Heart right ventricle (tissue), 16 donors: ENCODE measurements at regions not wholly inside any gene's neighbourhood (a gene's known extent, or its start where the extent isn't known, plus 50 kb on each side); places are given as distances from the start of the nearest gene placed in this dataset.

Source experiments
- ATAC-seq, 8 donors: fragments of 200-7000 bp; cut with Tn5 transposase; one replicate each; pipeline ENCODE4 v1.9.1; 2020; ENCODE audit warnings: mild to moderate bottlenecking in 8 of 8, moderate library complexity in 8 of 8, moderate number of reproducible peaks in 1 of 8
- DNase-seq, 2 donors: peaks; one replicate each; pipeline ENCODE4 v3.0.0-alpha.2; 2020
- H3K27ac ChIP-seq, 10 donors: fragments of 200-600 bp; sonication (generic) in 2 of 10; one replicate each; pipeline versions ENCODE4 v1.5.0 to v1.8.0; 2020 to 2022; ENCODE audit warnings: mild to moderate bottlenecking in 3 of 10
- H3K27me3 ChIP-seq, 7 donors: fragments of 200-600 bp; one replicate each; pipeline ENCODE4 v1.8.0; 2021 to 2022; ENCODE audit warnings: mild to moderate bottlenecking in 2 of 7
- H3K36me3 ChIP-seq, 9 donors: fragments of 200-600 bp; sonication (generic) in 1 of 9; one replicate each; pipeline versions ENCODE4 v1.5.0 to v1.8.0; 2020 to 2022; ENCODE audit warnings: mild to moderate bottlenecking in 2 of 9
- H3K4me1 ChIP-seq, 9 donors: fragments of 200-600 bp; sonication (generic) in 1 of 9; one replicate each; pipeline versions ENCODE4 v1.5.0 to v1.8.0; 2020 to 2022; ENCODE audit warnings: mild to moderate bottlenecking in 4 of 9
- H3K4me3 ChIP-seq, 10 donors: fragments of 200-600 bp; sonication (generic) in 2 of 10; one replicate each; pipeline versions ENCODE4 v1.5.0 to v1.8.0; 2020 to 2022; ENCODE audit warnings: mild to moderate bottlenecking in 7 of 10, moderate library complexity in 2 of 10
- H3K9me3 ChIP-seq, 11 donors: fragments of 200-600 bp in 10 of 11; sonication (generic) in 2 of 11; one replicate each; pipeline versions ENCODE4 v1.5.0 to v1.8.0; 2013 to 2022; ENCODE audit warnings: mild to moderate bottlenecking in 2 of 11, control low read depth in 1 of 11, moderate library complexity in 1 of 11
- CTCF ChIP-seq, 9 donors: fragments of 200-600 bp; sonication (generic) in 2 of 9; IDR thresholded peaks; one replicate each; pipeline versions ENCODE4 v1.5.0 to v1.8.0; 2021 to 2022; ENCODE audit warnings: antibody characterized with exemption in 9 of 9, mild to moderate bottlenecking in 5 of 9, moderate library complexity in 1 of 9
- WGBS, 2 donors: extraction: QIAGEN DNeasy Blood & Tissue Kit; methylation state at CpG; one replicate each; pipeline ENCODE4 v1.1.7; 2013; ENCODE audit warnings: inconsistent platforms in 1 of 2; 5-methylcytosine and 5-hydroxymethylcytosine counted together
- intact Hi-C, 10 donors: fragments of 100-400 bp; cut with DNase I; formaldehyde crosslinking; loops; one replicate each; pipeline versions ENCODE4 v1.11.1 to v1.14.2; 2022
- donor health status: Arrhythmogenic right ventricular cardiomyopathy.
- donor health status: ischemic (EF 13 %, LVEDD 7.1; RV severe dilation, severe dysfunction).
- donor health status: healthy with polysubstance abuse.
- donor health status: DM: no; HTN: yes; CAD: no.
- donor health status: DM: no; HTN: no; CAD: no.
- donor health status: ischemic (EF 25% LVEDD 6.9; RV normal size, moderate dysfunction).
- donor health status: ischemic (EF 25% LVEDD 5.7; RV mildly dilated, moderate dysfunction).
- donor health status: healthy.
- donor health status: DM: yes; HTN: yes; CAD: no.
- donor health status: Ischemic cardiomyopathy.
- donor health status: ischemic (EF 35%, LVEDD 5.7; RV mildly dilated, moderate dysfunction).
- donor health status: nonischemic (EF 11% LVEDD 7.7; RV severe dilation, severe dysfunction).
- donor health status: DM: yes; HTN: yes; CAD: no.
- donor health status: PGD.
- donor health status: ischemic (EF 29% LVEDD 5.4; RV normal size, mild dysfunction).
- donor health status: nonischemic (EF 23%, LVEDD 6.1; RV moderate dilation, normal function).

GRCh38 chr15:95429345-95429744 lies 901.2 kb upstream of the NR2F2 start:
- Histone ChIP-seq H3K4me1 (peaks cover 0 to 4% (median 0%) of the 10 kb centered on the region in 9 donors), H3K36me3 (no peaks in the 10 kb centered on the region), H3K9me3 (peaks cover 0 to 18% (median 3%) of the 10 kb centered on the region in 11 donors), H3K27me3 (no peaks in the 10 kb centered on the region), H3K27ac (no peak overlapping the region), H3K4me3 (no peak overlapping the region)
- intact Hi-C loops = no loop called here
- ATAC-seq (no peak), DNase-seq (no peak)
- no peak for TF ChIP-seq CTCF (IDR thresholded peaks at IDR 0.05)
- 58 to 72% methylated on average over 4 of the region's 4 CpGs for WGBS, 2 donors

- TF ChIP-seq CTCF (IDR thresholded peaks at IDR 0.05) = no peak
- intact Hi-C loops = no loop called here
- WGBS, 2 donors = 95 to 96% methylated on average over 1 of the region's 1 CpG
- H3K27me3 ChIP-seq = no peaks in the 10 kb centered on the region
- H3K4me1 ChIP-seq = peaks cover 0 to 4% (median 0%) of the 10 kb centered on the region in 9 donors
- no peak for ATAC-seq
- H3K36me3 ChIP-seq = no peaks in the 10 kb centered on the region
- no peak for DNase-seq
- H3K27ac ChIP-seq = no peak overlapping the region
- no peak overlapping the region for H3K4me3 ChIP-seq
- peaks cover 0 to 11% (median 3%) of the 10 kb centered on the region in 11 donors for H3K9me3 ChIP-seq
Observed at GRCh38 chr15:95431518-95431917, 899.0 kb upstream of the NR2F2 start.

- Histone ChIP-seq H3K36me3 (no peaks in the 10 kb centered on the region), H3K9me3 (no peaks in the 10 kb centered on the region), H3K27me3 (no peaks in the 10 kb centered on the region), H3K27ac (no peak overlapping the region), H3K4me1 (peaks cover 0 to 4% (median 0%) of the 10 kb centered on the region in 9 donors), H3K4me3 (no peak overlapping the region)
- ATAC-seq (no peak), DNase-seq (no peak)
- 57 to 60% methylated on average over 2 of the region's 2 CpGs for WGBS, 2 donors
- no peak for TF ChIP-seq CTCF (IDR thresholded peaks at IDR 0.05)
- intact Hi-C loops = no loop called here
Observed at GRCh38 chr15:95432878-95433405, 897.6 kb upstream of the NR2F2 start.

- H3K36me3 ChIP-seq = no peaks in the 10 kb centered on the region
- no peaks in the 10 kb centered on the region for H3K27me3 ChIP-seq
- H3K27ac ChIP-seq = peak overlapping the region in 8 of 10 donors; percentile 33 to 67 (median 52)
- H3K4me1 ChIP-seq = peaks cover 0 to 30% (median 6%) of the 10 kb centered on the region in 9 donors
- WGBS, 2 donors = 66 to 71% methylated on average over 3 of the region's 3 CpGs
- no peaks in the 10 kb centered on the region for H3K9me3 ChIP-seq
- ATAC-seq (no peak), DNase-seq (no peak)
- TF ChIP-seq CTCF (IDR thresholded peaks at IDR 0.05) = no peak
- H3K4me3 ChIP-seq = no peak overlapping the region
- intact Hi-C loops = no loop called here
Observed at GRCh38 chr15:95439922-95440376, 890.6 kb upstream of the NR2F2 start.
